ENCODE measurements at regions not wholly inside any gene's neighbourhood (a gene's known extent, or its start where the extent isn't known, plus 50 kb on each side); places are given as distances from the start of the nearest gene placed in this dataset.
"Not testable (repeated sequence)": the region's sequence is repeated elsewhere in the genome, so short reads cannot be mapped to it uniquely, and the experiment has no call there.

- no peak for DNase-seq (ENCODE audit: low read depth, low spot score)
These were observed 67.9 kb upstream of the HECW1 start for GRCh38 chr7:43044511-43044910.

- DNase-seq (ENCODE audit: low read depth, low spot score): no peak
These were observed 58.3 kb upstream of the HECW1 start for GRCh38 chr7:43054052-43054722.

GRCh38 chr7:43057141-43057540 is 55.3 kb upstream of the HECW1 start:
- no peak for DNase-seq (ENCODE audit: low read depth, low spot score)

GRCh38 chr7:43058271-43059066 is 54.0 kb upstream of the HECW1 start:
- no peak for DNase-seq (ENCODE audit: low read depth, low spot score)

GRCh38 chr7:43059067-43059600 is 53.3 kb upstream of the HECW1 start:
- not testable (repeated sequence) for DNase-seq (ENCODE audit: low read depth, low spot score)
